Ishikawa (cell line): ENCODE measurements at regions not wholly inside any gene's neighbourhood (a gene's known extent, or its start where the extent isn't known, plus 50 kb on each side); places are given as distances from the start of the nearest gene placed in this dataset.

ENCODE experiments used
- EP300 ChIP-seq: IDR thresholded peaks from 2 replicates; pipeline ENCODE4 v1.6.1; 2012; ENCODE audit warnings: borderline replicate concordance
- REST ChIP-seq: IDR thresholded peaks from 2 replicates; pipeline ENCODE4 v1.6.1; 2012; ENCODE audit warnings: low read depth, mild to moderate bottlenecking
- TAF1 ChIP-seq: IDR thresholded peaks from 2 replicates; pipeline ENCODE4 v1.6.1; 2012; ENCODE audit warnings: low read depth, mild to moderate bottlenecking
- TCF12 ChIP-seq: IDR thresholded peaks from 2 replicates; pipeline ENCODE4 v1.6.1; 2012; ENCODE audit warnings: low read depth
- USF1 ChIP-seq: IDR thresholded peaks from 2 replicates; pipeline ENCODE4 v1.6.1; 2012

GRCh38 chr18:2390158-2390557, 181.1 kb downstream of the METTL4 start:
- TF ChIP-seq TCF12 = no peak
- no peak for TF ChIP-seq TAF1
- TF ChIP-seq REST = no peak
- no peak for TF ChIP-seq EP300
- no peak for TF ChIP-seq USF1
